Activated T-cell treated with anti-CD3 and anti-CD28 coated beads for 4 hours (primary cell): ENCODE measurements at regions not wholly inside any gene's neighbourhood (a gene's known extent, or its start where the extent isn't known, plus 50 kb on each side); places are given as distances from the start of the nearest gene placed in this dataset.

Experiments
- DNase-seq: peaks from one replicate; pipeline ENCODE4 v3.0.0-alpha.2; 2020

DNA sequence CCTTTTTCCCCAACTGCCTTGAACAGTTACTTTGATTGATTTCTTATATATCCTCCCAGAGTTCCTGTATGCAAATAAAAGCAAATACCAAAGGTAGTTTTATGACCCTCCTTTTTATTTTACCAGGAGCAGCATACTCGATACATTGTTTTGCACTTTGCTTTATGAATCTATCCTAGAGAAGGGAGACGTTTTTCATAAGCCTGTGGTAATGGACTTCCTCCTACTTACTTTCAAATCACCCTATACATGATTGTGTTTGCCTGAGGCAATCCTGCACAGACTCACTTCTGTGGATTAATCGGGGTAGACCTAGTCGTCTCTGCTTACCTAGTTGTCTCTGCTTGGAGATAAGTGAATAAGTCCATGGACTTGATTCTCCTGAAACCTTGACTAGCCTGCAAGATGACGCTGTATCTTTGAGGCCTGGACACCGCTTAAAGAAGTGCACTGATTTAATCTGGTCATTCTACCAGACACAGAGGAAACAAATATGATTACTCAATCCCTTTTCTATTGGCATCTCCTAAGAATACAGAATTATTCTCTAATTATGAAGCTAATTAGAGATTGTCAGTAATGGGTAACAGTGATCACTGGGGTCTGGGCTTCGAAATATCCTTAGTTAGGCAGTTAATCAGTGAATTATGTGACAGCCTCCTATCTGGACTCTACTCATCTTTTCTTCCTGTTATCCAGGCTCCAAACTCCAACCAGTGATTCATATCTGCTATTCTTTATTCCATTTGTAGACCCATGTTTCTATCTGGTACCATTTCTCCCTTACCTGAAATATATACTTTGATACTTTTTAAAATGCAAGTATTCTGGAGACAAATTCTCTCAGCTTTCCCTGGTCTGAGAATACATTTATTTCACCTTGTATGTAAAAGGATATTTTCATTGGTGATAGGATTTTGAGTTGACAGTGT, 447.4 kb upstream of the TRIB2 start:
- DNase-seq = no peak

DNA sequence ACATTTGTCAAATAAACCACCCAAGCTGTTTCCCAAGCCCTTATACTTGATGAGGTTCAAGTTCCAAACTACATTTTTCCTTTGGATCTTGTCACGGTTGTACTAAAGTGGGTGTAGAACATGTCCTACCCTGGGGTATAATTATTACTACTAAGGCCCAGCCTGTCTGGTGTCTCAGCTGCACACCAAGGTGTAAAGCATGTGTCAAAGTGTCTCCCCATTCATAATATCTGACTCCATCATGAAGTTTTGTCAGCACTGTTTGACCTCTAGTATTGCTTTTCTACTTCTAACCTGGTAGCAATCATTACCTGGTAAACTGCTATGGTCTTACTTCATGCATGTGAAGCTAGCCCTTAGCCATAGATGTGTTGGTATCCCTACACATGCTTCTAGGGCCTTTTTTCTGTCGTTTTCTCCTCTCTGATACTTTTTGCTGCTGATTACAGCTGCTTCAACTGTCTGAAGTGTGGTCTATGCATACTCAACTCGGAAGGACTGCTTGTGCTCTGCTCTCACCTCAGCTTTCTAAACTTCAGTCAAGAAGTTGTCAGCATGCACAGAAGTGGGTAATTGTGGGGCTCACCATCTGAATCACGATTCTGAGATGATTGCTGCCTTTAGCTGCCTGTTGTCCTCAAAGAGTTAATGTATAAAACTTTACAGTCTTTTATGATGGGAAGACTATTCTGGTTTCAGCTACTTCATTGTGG, 445.7 kb upstream of the TRIB2 start:
- no peak for DNase-seq

DNA sequence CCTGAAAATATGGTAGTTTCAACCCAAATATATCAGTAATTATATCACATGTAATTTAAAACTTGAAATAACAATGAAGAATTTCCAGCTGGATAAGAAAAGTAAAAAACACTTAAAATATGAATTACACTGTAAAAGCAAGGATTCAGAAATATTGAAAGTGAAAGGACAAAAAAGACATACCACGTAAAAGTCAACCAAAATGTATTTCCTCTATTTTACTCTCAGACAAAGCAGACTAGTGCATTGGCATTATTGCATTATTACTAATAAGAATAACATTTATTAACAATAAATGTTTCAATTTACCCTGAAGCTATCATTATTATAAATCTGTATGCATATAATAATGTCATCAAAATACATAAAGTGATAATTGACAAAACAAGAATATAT, 445.1 kb upstream of the TRIB2 start:
- no peak for DNase-seq

DNA sequence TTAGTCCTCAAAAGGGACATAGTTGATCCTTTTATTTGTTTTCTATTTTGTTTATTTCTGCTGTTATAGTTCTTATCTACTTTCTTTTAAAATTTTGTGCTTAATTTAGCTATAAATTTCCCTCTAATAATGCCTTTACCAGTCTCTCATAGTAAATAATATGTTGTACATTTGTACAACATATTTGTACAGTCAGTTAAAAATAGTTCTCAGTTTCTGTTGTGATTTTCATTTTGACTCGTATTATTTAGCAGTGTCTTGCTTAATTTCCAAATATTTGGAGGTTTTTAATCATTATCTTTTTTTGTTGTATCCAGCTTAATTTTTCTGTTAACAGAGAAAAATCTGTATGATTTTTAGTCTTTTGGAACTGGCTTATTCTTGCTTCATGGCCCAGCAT, 443.6 kb upstream of the TRIB2 start:
- DNase-seq = no peak

DNA sequence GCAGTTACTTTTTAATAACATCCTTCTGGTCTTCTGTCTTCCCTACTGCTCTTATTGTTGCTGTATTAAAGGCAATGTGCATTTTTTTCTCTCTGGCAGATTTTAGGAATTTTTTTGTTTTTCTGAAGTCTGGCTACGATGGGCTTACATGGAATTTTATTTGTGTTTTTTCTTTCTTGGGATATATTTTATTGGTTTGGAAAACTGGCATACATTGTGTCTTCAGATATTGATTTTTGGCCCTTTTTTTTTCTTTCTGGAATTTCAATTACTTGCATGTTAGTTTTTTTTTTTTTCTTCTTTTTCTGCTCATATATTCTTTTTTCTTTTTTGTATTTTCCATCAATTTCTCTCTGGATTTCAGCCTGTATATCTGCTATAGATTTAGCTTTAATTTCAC, 442.1 kb upstream of the TRIB2 start:
- no peak for DNase-seq

DNA sequence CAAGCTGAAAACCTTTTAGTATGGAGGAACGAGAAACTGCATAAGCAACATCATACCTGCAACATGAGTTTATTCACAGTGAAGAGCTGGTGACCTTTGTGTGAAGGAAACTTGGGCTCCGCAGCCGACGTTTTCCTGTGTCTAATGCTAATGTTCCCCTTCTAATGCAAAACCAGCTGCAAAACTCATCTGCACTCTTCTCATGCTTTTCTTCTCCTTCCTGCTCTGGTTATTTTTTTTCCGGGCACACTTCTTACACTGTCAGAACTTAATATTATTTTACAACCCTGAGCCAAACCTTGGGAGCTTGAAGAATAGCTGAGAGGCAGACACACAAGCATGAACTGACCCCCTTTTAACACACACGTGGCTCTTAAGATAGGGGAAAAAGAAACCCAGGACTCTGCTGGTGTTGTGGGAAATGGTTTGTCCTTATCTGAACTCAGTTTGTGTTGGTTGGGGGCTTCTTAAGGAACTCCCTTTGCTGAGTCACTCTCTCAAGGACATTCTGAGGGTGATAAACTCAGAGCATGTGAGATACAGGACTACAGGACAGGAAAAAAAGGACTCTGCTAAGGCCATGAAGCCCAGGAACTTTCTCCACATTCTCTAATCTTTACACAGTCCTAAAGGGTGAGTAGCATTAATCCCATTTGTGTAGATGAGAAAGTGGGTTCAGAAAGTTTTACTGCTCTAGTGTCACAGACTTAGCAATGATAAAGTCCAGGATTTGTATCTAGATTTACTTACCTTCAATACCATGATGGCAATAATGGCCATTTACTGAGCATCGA, 439.3 kb upstream of the TRIB2 start:
- no peak for DNase-seq

DNA sequence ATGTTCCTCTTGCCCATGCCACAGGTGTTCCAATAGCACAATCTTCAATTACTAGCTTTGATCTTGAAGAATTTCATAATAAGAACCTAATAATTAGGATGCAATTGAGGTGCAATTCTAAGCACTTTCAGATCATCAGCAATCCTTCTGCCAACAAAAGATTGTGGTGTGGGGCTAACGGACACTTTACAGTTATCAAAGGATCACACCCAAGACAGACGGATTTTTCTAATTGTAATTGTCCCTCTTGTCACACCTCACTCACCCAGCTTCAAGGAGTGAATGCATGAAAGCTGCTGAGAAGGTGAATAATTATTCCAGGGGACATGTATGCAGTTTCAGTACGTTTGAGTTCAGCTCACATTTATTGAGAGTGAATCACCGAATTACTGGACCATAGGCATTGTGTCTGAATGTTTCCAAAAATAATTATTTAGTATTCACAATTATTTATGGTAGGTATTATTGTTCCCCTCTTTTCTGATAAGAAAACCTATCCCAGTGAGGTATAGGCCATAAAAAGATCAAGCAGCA, 438.5 kb upstream of the TRIB2 start:
- DNase-seq = no peak

DNA sequence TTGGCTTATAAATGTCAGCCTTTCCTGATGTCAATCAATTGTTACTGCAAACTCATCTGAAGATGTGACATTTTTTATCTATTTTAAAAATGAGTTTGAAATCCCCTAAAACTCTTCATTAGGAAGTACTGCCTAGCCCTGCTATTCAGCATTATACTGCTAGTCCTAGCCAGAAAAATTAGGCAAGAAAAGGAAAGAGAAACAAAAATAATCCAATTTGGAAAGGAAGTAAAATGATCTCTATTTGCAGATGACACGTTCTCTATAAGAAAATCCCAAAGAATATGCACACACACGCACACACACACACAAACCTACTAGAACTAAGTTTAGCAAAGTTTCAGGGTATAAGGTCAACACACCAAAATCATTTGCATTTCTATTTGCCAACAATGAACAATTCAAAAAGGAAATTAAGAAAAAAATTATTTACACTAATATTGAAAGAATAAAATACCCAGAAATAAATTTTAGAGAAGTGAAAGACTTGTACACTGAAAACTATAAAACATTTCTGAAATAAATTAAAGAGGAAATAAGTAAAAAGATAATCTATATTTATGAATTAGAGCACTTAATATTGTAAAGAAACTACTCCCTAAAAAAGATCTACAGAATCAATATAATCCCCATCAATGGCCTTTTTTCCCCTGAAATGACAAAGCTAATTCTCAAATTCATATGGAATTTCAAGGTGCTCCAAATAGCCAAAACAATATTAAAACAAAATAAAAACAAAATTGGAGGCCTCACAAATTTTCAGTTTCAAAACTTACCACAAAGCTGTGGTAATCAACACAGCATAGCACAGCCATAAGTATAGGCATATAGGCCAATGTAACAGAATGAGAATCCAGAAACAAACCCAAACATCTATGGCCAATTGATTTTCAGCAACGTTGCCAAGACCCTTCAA, 433.7 kb upstream of the TRIB2 start:
- no peak for DNase-seq

DNA sequence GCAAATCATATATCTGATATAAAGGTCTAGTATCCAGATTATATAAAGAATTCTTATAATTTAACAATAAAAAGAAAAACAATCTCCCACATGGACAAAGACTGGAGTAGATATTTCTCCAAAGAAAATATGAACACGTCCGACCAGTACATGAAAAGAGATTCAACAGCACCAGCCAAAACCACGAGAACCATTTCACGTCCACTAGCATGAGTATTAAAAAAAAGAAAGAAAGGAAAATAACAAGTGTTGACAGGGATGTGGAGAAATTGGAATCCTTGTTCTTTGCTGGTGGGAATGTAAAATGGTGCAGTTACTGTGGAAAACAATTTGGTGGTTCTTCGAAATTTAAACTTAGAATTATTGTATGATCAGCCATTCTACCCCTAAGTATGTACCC, 432.7 kb upstream of the TRIB2 start:
- no peak for DNase-seq

DNA sequence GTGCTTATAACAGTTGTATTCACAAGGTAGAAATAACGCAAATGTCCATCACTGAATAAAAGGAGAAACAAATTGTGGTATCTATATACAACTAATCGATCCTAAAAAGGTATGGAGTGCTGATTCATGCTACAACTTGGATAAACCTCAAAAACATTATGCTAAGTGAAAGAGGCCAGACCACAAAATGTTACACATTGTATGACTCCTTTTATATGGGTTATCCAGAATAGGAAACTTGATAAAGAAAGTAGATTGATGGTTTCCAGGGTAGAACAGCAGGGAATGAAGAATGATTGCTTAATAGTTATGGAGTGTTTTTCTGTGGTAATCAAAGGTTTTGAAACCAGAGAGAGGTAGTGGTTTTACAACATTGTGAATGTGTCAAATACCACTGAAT, 432.2 kb upstream of the TRIB2 start:
- DNase-seq = no peak

DNA sequence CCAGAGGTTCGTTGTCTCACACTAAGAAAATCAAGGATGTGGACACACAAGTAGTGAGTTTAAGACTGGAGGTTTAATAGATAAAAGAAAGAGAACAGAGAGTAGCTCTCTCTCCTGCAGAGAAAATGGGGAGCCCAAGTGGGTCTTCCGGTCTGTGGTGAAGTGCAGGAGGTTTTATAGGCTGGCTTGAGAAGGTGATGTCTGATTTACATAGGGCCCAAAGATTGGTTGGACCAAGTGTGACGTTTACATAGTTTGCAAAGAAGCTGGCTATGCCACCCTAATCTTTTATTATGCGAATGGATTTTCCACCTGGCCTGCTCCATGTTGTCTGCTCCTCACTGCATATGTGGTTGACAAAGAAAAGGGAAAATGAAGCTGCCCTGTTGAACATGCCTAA, 430.4 kb upstream of the TRIB2 start:
- no peak for DNase-seq

DNA sequence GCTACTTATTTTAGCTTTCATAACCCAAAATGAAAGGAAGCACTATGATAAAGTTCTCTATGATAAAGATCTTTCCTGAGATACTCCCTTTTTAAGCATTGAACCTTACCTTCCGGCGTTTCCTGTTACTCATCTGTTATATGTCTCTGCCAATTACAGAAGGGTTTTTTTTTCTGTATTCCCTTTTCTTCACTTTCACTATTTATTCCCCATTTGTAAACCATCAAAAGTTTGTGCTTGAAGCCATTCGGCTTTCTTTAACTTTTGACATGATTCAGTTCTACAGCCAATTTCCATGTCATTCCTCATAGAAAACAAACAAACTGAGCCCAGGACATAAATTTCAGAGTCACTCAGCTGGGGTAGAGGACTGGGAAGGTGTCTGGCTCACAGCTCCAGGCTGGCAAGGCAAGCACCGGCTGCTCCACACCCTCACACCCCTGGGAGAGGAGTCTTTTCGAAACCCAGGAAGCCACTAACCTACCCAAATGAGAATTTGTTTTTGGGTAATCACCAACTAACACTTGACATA, 429.4 kb upstream of the TRIB2 start:
- DNase-seq = no peak

DNA sequence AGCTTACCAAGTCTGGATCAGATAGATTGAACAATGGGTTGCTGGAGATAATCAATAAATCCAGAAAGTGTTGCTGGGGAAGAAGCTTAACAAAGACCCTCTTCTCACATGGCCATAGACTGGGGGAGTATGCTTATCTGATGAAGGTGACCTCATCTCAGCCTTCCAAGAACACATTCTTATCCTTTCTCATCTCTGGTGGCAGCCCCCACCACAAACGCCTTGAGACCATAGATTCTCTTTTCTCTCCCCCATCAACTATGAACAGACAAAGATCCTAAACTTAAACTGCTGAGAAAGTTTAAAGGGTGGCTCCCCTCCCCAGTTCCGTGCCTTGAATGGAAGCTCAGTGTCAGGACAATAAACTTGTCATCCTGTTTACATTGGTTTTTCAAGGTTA, 428.7 kb upstream of the TRIB2 start:
- DNase-seq = no peak

DNA sequence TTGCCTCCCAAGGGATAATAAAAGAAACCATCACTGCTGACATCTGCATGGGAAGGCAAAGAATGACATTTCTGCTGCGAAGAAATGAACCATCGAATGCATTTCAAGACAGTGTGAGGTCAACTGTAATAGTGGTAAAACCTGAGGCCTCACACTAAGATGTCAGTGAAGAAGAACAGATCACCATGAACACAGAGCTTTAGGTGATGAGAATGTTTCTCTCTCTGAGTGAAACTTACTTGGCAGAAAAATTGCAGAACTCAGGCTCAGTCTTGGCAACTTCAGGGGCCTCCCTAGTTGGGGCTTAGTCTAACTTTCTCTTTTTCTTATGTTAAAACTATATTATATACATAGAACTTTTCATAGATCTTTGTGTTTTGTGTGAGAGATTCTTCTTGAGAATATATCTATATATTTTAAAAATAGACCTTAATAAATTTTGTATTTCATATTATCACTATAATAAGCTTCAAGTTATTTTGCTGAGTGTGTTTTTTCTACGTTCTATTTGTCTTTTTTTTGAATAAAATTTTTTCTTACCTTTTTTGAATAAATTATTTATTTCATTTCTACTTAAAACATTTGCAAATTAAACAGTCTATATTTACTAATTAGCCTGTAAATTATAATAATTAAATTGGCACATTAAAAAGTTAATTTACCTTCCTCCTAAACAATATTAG, 427.5 kb upstream of the TRIB2 start:
- no peak for DNase-seq

DNA sequence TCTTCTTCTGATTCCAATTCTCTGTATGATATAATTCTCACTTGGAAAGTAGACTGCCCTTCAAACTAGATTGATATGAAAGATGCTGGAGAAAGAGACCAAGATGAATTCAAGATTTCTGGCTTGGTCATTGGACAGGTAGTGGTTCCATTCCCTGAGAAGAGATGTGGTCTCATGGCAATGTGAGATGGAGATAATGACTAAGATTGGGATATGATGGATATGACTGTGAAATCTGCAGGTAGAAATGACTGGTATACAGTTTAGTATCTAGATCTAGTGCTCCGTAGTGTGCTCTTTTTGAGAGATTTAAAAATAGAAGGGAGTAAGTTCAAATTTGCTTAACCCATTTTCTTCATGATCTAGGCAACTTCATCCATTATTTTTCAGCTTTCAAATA, 425.4 kb upstream of the TRIB2 start:
- DNase-seq = no peak

DNA sequence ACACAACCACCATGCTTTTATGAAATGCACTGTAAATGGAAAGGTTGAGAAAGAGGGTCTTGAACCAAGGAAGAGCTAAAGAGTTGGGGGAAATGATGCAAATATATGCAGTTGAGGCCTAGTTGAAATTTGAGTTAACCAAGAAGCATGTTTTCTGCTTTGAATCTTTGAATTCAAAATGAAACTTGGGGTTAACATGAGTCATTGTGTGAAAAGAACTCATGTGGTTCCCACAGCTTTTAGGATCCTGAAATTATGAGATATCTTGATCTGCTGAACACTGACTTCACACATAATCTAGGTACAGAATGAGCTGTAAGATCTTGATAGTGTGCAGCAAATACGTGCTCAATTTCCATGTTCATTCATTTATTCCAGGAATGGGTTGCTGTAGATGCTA, 422.9 kb upstream of the TRIB2 start:
- no peak for DNase-seq

DNA sequence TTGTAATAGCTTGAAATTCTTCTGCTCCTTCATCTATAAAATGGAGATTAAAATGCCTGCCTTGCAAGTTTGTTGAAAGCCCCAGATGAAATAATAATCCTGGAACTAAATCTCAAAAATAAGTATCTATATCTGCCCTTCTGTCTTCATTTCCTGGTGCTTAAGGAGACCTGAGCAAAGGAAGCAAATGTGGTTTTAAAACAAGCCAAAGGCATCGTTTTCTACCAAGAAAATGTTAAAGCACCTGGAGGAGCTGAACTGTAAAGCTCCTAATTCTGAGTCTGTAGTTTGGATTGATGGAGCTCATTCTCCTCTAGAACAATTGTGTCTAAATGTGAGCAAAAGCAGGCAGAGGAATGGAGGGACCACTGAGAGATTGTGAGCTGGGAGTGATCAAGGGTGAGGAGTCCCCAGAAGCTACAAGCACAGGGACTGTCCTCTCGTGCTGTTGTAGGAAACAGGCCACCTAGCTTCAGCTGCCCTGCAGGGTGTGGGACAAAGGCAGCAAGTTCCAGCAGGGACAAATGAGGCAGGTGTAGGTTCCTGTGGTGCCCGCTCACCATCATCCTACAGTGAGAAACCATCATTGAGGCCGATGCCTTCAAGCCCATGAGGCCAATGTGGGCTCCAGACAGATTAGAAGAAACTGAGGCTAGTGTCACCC, 420.7 kb upstream of the TRIB2 start:
- no peak for DNase-seq

DNA sequence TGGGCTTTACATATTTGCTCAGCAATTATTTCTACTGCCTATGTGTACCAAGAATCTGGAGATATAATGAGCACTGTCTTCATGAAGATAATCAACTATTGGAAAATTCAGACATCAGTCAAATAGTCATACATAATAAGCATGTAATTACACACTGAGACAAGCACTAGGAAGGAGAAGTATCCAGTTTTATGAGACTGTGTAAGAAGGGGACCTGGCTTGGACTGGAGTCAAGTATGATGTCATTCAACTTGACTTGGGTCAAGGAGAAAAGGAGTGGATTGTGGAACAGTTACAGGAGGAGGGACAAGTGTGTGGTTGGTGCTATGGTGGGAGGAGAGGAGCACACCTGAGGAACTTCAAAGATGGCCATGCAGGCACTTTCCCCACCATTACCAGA, 419.8 kb upstream of the TRIB2 start:
- no peak for DNase-seq

DNA sequence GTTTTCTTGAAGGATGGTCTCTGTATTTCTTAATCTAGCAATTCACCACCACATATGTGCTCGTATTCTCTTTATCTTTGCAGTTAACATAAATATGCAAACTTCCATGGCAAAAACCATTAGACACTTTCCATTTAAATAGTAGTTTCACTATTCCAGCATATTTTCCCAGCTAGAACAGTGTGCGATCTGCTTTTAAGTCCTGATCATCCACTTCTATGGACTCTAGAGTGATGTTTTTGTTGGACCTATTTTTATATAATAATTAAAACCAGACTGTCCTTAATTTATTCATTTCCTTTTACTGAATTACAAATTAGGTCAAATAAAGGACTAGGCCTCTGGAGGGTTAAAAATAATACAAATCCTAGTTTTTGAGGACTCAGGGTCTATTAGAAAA, 418.4 kb upstream of the TRIB2 start:
- no peak for DNase-seq

DNA sequence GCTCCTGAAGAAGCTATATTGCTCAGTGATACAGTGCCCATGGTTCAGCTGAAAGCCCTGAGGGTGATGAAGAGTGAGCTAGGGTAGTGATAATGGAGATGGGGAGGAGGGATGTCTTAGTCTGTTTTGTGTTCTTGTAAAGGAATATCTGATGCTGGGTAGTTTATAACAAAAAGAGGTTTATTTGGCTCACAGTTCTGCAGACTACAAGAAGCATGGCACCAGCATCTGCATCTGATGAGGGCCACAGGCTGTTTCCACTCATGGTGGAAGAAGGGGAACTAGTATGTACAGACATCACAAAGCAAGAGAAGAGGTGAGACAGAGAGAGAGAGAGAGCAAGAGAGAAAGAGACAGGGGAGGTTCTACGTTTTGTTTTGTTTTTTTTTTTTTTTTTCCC, 417.3 kb upstream of the TRIB2 start:
- no peak for DNase-seq
